IPS DF 19.7 (cell line): ENCODE measurements at regions not wholly inside any gene's neighbourhood (a gene's known extent, or its start where the extent isn't known, plus 50 kb on each side); places are given as distances from the start of the nearest gene placed in this dataset.

Source experiments
- DNase-seq: peaks from one replicate; pipeline ENCODE4 v3.0.0-alpha.2; 2013; ENCODE audit warnings: low read depth, low spot score

DNA sequence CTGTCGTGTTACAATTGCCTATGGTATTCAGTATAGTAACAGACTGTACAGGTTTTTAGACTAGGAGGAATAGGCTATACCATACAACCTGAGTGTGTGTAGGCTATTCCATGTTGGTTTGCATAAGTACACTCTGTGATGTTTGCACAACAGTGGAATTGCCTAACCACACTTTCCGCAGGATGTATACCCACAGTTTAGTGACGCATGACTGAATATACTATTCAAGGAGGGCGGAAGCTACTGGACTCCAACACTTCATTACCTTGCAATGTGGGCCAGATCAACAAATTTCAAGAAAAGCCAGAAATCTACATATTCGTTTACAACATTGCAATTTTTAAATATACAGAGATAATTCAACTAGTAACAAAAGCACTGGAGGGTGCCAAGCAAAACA, 317.2 kb downstream of the PDGFC start:
- no peak for DNase-seq

DNA sequence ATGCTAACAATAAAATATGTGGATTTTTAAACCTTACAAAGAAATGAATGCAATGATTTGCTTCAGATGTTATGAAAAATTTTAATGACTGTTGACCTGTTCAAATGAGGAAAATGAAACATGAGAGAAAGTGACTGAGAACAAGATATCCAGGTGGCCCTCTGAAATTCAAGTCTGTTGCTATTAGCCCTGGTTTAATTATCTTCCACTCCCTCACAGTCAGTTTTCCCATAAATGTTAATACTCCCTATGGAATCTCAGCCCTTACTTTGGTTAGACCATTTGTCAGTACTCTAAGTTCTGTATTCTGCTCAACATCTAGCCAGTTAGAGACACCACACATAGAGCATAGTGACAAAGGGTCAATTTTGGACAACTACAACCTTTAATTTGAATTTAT, 327.8 kb downstream of the PDGFC start:
- DNase-seq, result no peak

DNA sequence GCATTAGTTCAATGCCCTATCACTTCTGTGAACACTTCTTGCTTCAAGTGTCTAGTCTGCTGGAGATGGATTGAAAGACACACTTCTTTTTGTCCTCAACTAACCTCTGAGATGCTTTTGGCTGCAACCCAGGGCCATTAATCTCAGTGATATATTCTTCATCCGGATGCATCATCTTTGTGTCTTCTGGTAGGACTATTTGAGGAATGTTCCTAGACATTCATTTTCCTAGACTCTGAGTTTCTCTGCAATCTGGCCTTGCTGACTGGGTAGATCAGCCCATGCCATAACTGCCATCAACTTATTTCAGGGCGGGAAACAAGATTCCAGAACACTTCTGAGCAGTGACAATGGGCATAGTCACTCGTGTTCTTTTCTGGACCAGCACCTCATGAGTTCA, 329.4 kb downstream of the PDGFC start:
- DNase-seq, result no peak

GRCh38 chr4:156638925-156639605, 332.5 kb downstream of the PDGFC start:
- no peak for DNase-seq

GRCh38 chr4:156638334-156638733, 333.3 kb downstream of the PDGFC start:
- no peak for DNase-seq

- no peak for DNase-seq
These were observed 335.2 kb downstream of the PDGFC start for GRCh38 chr4:156636381-156636780.

- no peak for DNase-seq
These were observed 336.5 kb downstream of the PDGFC start for GRCh38 chr4:156635051-156635450.

- DNase-seq, result no peak
These were observed 337.0 kb downstream of the PDGFC start for GRCh38 chr4:156634612-156635011.

DNA sequence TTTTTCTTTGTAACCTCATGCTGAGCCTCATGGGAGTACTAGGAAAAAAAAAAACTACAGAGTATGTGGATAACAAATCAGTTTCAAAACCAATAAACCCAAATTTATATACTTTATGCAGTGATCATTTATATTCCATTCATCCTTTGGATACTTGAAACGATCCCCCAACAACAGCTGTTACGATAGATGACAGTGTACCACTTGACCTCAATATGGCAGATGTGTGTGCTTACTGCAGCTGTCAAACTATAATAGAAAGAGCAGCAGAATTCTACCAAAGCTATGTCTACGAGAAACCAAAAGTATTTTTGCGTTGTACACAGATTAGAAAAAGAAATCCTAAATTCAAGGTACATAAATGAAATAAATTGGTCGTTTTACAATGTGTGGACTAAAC, 337.8 kb downstream of the PDGFC start:
- DNase-seq, result no peak

GRCh38 chr4:156628858-156629257, 342.7 kb downstream of the PDGFC start:
- DNase-seq, result no peak

DNA sequence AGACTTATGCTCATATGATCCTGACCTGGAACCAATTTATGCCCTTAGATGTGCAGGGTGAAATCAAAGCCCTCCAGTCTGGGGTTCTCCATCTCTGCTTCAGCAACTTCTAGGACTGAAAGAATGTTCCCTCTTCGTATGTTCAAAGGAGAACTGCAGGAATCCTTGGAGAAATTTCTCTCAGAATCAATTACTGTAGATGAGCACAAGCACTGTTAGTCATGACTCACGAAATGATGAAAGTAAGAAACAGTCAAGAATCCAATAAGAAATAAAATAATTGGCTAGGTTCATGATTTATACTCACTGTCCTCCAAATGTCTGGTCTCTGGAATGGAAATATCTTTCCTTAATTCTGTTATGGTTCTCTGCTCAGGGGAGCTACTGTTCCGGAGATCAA, 348.2 kb downstream of the PDGFC start:
- no peak for DNase-seq

GRCh38 chr4:156620786-156621185, 350.8 kb downstream of the PDGFC start:
- DNase-seq, result no peak

- DNase-seq, result no peak
These were observed 352.3 kb downstream of the PDGFC start for GRCh38 chr4:156619154-156619934.

GRCh38 chr4:156615066-156615531, 356.5 kb downstream of the PDGFC start:
- no peak for DNase-seq

- no peak for DNase-seq
These were observed 357.1 kb downstream of the PDGFC start for GRCh38 chr4:156614536-156614935.

- no peak for DNase-seq
These were observed 362.2 kb downstream of the PDGFC start for GRCh38 chr4:156609421-156609820.

DNA sequence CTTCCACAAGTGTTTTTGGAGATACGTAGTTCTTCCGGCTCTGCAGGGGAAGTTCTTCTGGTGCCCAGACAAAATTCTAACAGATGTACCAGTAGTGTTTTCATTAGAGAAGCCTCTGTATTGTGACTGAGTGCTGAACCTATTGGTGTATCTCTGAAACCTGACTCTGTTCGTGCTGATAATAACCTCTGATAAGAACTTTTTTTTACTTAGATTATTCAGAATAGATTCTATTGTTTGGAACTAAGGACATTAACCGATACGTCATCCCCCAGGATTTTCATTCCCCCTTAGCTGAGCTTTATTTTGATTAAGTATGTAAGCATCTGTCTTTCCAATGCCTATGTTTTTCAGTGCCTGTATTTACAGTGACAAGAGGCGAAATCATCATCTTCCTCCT, 362.9 kb downstream of the PDGFC start:
- no peak for DNase-seq

DNA sequence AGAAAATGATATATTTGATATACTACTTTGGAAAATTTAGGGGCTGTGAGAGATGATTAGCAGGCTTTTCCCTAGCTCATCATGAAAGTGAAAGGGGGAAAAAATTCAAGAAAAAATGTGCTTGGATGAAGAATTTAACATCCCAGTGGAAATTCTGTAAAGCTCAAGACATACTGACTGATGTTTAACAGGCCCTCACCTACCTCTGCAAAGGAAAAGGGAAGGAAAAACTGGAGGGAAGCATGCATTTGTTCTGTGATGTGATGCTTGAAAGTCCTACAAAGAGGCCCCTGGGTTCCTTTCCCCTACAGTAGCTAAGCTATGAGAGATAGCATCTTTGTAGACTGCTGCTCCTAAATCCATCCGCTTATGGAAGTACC, 364.1 kb downstream of the PDGFC start:
- DNase-seq, result no peak

DNA sequence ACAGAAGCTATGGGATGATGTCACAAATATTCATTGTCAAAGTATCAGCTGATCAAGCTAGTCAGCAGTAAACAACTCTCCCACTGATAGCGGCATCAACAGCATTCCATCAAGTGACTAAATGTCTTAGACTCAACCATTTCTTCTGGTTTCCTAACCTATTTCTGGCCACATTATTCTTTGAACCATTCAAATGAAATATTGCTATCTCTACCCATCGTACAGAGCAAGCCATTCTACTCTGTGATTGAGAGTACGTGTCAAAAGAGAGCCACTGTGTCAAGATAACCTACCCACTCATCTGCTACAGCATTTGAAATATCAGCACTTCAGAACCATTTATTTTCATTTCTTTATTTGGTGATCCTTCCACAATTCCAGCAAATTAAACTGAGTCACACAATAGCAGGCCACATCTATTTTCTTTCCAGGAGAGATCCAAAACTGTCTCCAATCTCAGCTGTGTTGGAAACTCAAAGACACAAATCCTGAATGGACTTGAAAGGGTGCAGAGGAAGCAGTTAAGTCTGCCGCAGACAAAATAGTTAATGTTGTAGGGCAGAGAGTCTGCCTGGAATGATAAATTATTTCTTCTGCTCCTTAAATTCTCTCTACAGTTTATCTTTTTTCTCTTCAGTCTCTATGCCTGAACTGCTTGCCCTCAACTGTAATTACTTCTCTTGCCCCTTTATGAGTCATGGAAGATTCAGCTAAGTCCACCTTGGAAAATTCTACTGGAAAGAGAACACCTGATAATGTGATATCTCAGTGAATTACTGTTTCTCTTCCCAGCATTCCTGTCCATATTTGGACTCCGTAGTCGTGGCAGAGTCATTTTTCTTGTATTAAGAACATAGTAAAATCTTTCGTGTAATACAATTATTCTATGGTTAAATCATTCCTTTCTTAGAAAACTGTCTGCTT, 364.8 kb downstream of the PDGFC start:
- DNase-seq, result no peak

- no peak for DNase-seq
These were observed 373.4 kb downstream of the PDGFC start for GRCh38 chr4:156598138-156598681.

DNA sequence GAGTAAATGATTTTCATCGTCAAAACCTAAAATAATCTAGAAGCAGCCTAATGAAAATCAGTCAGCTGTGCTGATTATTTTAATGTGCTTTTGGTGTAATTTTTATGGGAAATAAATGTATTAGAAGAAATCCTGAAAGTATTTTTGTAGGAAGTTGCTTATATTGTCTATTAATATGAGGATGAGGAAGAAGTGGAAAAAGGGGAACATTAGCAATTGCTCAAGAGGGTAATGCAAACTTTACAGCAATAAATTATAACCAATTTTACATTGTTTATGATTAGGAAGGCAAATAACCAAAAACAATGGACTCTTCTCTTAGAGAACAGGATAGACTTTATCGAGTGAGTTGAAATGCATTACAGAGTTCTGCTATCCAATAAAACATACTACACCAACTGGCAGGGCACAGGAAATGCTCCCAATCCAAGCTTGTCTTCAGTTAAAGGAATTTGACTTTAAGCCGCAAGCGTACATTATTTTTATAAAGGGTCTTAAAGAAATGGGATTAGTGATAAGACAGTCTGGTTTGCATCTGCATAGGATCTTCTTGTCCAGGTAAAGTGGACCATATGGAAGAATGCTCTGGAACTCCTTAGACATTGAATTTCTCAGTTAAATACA, 374.8 kb downstream of the PDGFC start:
- DNase-seq, result no peak
